Omental fat pad (tissue), 3 donors: ENCODE measurements at regions not wholly inside any gene's neighbourhood (a gene's known extent, or its start where the extent isn't known, plus 50 kb on each side); places are given as distances from the start of the nearest gene placed in this dataset.

Source experiments
- ATAC-seq: fragments of 150-250 bp; one replicate; pipeline ENCODE4 v1.9.1; 2016; ENCODE audit warnings: mild to moderate bottlenecking, moderate library complexity; ENCODE audit not compliant: low FRiP score
- DNase-seq: peaks from one replicate; pipeline ENCODE4 v3.0.0-alpha.2; 2019; ENCODE audit warnings: low spot score
- CTCF ChIP-seq, 3 donors: fragments of 450-650 bp; IDR thresholded peaks; one replicate each; pipeline ENCODE4 v1.5.1; 2016 to 2017; ENCODE audit warnings: antibody characterized with exemption in 3 of 3, mild to moderate bottlenecking in 3 of 3, moderate library complexity in 2 of 3

GRCh38 chr2:129318581-129319421 is 660.7 kb upstream of the RAB6C start:
- ATAC-seq, result no peak
- DNase-seq, result no peak
- no peak for TF ChIP-seq CTCF (IDR thresholded peaks at IDR 0.05)

- ATAC-seq (no peak), DNase-seq (no peak)
- no peak for TF ChIP-seq CTCF (IDR thresholded peaks at IDR 0.05)
Observed at GRCh38 chr2:129319422-129319717, 660.1 kb upstream of the RAB6C start.

GRCh38 chr2:129320288-129320687 is 659.2 kb upstream of the RAB6C start:
- DNase-seq (no peak), ATAC-seq (no peak)
- TF ChIP-seq CTCF (IDR thresholded peaks at IDR 0.05), result no peak

GRCh38 chr2:129324349-129324748 is 655.1 kb upstream of the RAB6C start:
- no peak for DNase-seq
- no peak for ATAC-seq
- TF ChIP-seq CTCF (IDR thresholded peaks at IDR 0.05), result no peak

- no peak for TF ChIP-seq CTCF (IDR thresholded peaks at IDR 0.05)
- no peak for ATAC-seq
- DNase-seq, result no peak
Observed at GRCh38 chr2:129325151-129325550, 654.3 kb upstream of the RAB6C start.

GRCh38 chr2:129329574-129329973 is 649.9 kb upstream of the RAB6C start:
- DNase-seq (no peak), ATAC-seq (no peak)
- no peak for TF ChIP-seq CTCF (IDR thresholded peaks at IDR 0.05)

GRCh38 chr2:129330504-129330903 is 649.0 kb upstream of the RAB6C start:
- ATAC-seq (no peak), DNase-seq (no peak)
- TF ChIP-seq CTCF (IDR thresholded peaks at IDR 0.05), result no peak
